B cell (primary cell): ENCODE measurements at regions not wholly inside any gene's neighbourhood (a gene's known extent, or its start where the extent isn't known, plus 50 kb on each side); places are given as distances from the start of the nearest gene placed in this dataset.
A peak's percentile ranks its signal among the peaks of the same experiment; 100 is the strongest.

ENCODE experiments used
- ATAC-seq: fragments of 200-7000 bp; cut with Tn5 transposase; one replicate; pipeline ENCODE4 v1.10.0; 2021; ENCODE audit warnings: low read depth, mild to moderate bottlenecking, moderate number of reproducible peaks, moderate library complexity
- CTCF ChIA-PET: fragments of 350-600 bp; sonication (Branson Sonifier 250); formaldehyde crosslinking; loops from one replicate; lab custom pipeline; 2021; ENCODE audit warnings: antibody characterized with exemption, inconsistent platforms; lab: Charles Lee
- POLR2A ChIA-PET: fragments of 350-600 bp; sonication (Branson Sonifier 250); formaldehyde crosslinking; loops from one replicate; lab custom pipeline; 2021; ENCODE audit warnings: antibody characterized with exemption; lab: Charles Lee
- DNase-seq: peaks from one replicate; pipeline ENCODE4 v3.0.0; 2013
- H2AFZ ChIP-seq: 2 replicates; pipeline ENCODE4 v1.6.1; 2012; ENCODE audit warnings: mild to moderate bottlenecking, low read depth, low read length; ENCODE audit not compliant: insufficient read depth, poor library complexity, severe bottlenecking
- H3K27ac ChIP-seq, 2 donors: 1 replicate in 1 of 2; 2 replicates in 1 of 2; pipeline ENCODE4 v1.5.1; 2012 to 2013; ENCODE audit warnings: low read length in 2 of 2, mild to moderate bottlenecking in 2 of 2, moderate library complexity in 1 of 2
- H3K27me3 ChIP-seq, 4 experiments: fragments of 200-600 bp in 1 of 4; sonication (generic) in 1 of 4; replicated peaks in 1 of 4; 1 replicate in 2 of 4; 2 replicates in 2 of 4; pipeline versions ENCODE4 v1.6.1 to v1.7.0; 2013 to 2016; ENCODE audit warnings: low read length in 3 of 4, mild to moderate bottlenecking in 2 of 4, mixed read lengths in 1 of 4, moderate library complexity in 1 of 4; ENCODE audit not compliant: insufficient read depth in 4 of 4, control insufficient read depth in 3 of 4; ENCODE audit errors: control extremely low read depth in 1 of 4
- H3K36me3 ChIP-seq, 2 experiments: replicated peaks in 1 of 2; 1 replicate in 1 of 2; 2 replicates in 1 of 2; pipeline versions ENCODE4 v1.6.1 to v1.7.1; 2013; ENCODE audit warnings: low read length in 1 of 2; ENCODE audit not compliant: insufficient read depth in 2 of 2, control insufficient read depth in 1 of 2; ENCODE audit errors: control extremely low read depth in 1 of 2, extremely low read depth in 1 of 2
- H3K4me1 ChIP-seq, 2 donors: fragments of 200-600 bp in 1 of 2; sonication (generic) in 1 of 2; 1 replicate in 1 of 2; 2 replicates in 1 of 2; pipeline versions ENCODE4 v1.5.1 to v1.6.1; 2013 to 2017; ENCODE audit warnings: low read length in 2 of 2; ENCODE audit not compliant: control insufficient read depth in 2 of 2, insufficient read depth in 2 of 2
- H3K4me2 ChIP-seq: replicated peaks from 2 replicates; pipeline ENCODE3; 2012; ENCODE audit warnings: mild to moderate bottlenecking, low read depth, low read length; ENCODE audit not compliant: poor library complexity, severe bottlenecking
- H3K4me3 ChIP-seq, 5 experiments: fragments of 200-600 bp in 1 of 5; sonication (generic) in 1 of 5; 1 replicate in 3 of 5; 2 replicates in 2 of 5; pipeline versions ENCODE4 v1.5.1 to v1.7.0; 2011 to 2016; ENCODE audit warnings: low read length in 4 of 5, mild to moderate bottlenecking in 4 of 5, low read depth in 2 of 5, control low read depth in 1 of 5, moderate library complexity in 1 of 5; ENCODE audit not compliant: insufficient read depth in 1 of 5; ENCODE audit errors: control extremely low read depth in 1 of 5, extremely low read depth in 1 of 5
- H3K79me2 ChIP-seq: fragments of 200-600 bp; sonication (generic); one replicate; pipeline ENCODE4 v1.6.0; 2016; ENCODE audit warnings: low read length; ENCODE audit not compliant: control insufficient read depth, insufficient read depth
- H3K9ac ChIP-seq: fragments of 200-600 bp; sonication (generic); 2 replicates; pipeline ENCODE4 v1.6.1; 2017; ENCODE audit warnings: mild to moderate bottlenecking, low read length, moderate library complexity
- H3K9me3 ChIP-seq, 3 donors: one replicate each; pipeline versions ENCODE4 v1.6.1 to v1.7.1; 2013; ENCODE audit warnings: low read length in 2 of 3; ENCODE audit not compliant: control insufficient read depth in 2 of 3, insufficient read depth in 1 of 3; ENCODE audit errors: control extremely low read depth in 1 of 3
- H4K20me1 ChIP-seq: 2 replicates; pipeline ENCODE4 v1.6.0; 2012; ENCODE audit warnings: mild to moderate bottlenecking, low read length; ENCODE audit not compliant: insufficient read depth, control insufficient read depth, poor library complexity, severe bottlenecking
- H3K27ac Mint-ChIP-seq: one replicate; pipeline ENCODE4 v1.8.0; 2021; ENCODE audit warnings: mixed read lengths
- H3K27me3 Mint-ChIP-seq: one replicate; pipeline ENCODE4 v1.8.0; 2021; ENCODE audit warnings: mixed read lengths
- H3K4me1 Mint-ChIP-seq: one replicate; pipeline ENCODE4 v1.8.0; 2021; ENCODE audit warnings: mixed read lengths
- H3K4me3 Mint-ChIP-seq: one replicate; pipeline ENCODE4 v1.8.0; 2021; ENCODE audit warnings: mixed read lengths
- H3K9me3 Mint-ChIP-seq: one replicate; pipeline ENCODE4 v1.8.0; 2022; ENCODE audit warnings: mixed read lengths; ENCODE audit not compliant: insufficient read depth
- CTCF ChIP-seq: fragments of 200-600 bp; IDR thresholded peaks from one replicate; pipeline ENCODE4 v1.8.0; 2022; ENCODE audit warnings: antibody characterized with exemption, mild to moderate bottlenecking
- EZH2 ChIP-seq: IDR thresholded peaks from 2 replicates; pipeline ENCODE4 v1.6.1; 2012; ENCODE audit warnings: borderline replicate concordance, low read depth, mild to moderate bottlenecking, moderate library complexity, low read length; ENCODE audit not compliant: insufficient read depth, poor library complexity, severe bottlenecking
- WGBS: methylation state at CpG from one replicate; pipeline ENCODE4 v1.1.5; 2013; ENCODE audit warnings: missing lambda C conversion rate; ENCODE audit not compliant: insufficient coverage; 5-methylcytosine and 5-hydroxymethylcytosine counted together
- intact Hi-C: fragments of 100-400 bp; cut with micrococcal nuclease; formaldehyde crosslinking; loops from one replicate; pipeline ENCODE4 v1.10.0; 2022

- CTCF ChIA-PET = interaction anchor here (1.9 to 3.2 kb wide), 2 partner anchors 12 to 24 kb away, joined by 8 to 24 read pairs; no protein-coding TSS in a partner anchor
- Histone ChIP-seq H3K79me2 (no peaks in the 10 kb centered on the region), H4K20me1 (no peaks in the 10 kb centered on the region), H3K36me3 (no peaks in the 10 kb centered on the region), H3K4me1 (peaks cover 4 to 20% of the 10 kb centered on the region in 2 donors), H3K4me3 (no peak overlapping the region), H2AFZ (peak overlapping the region; percentile 64), H3K9ac (no peak overlapping the region), H3K27ac (no peak overlapping the region), H3K9me3 (no peaks in the 10 kb centered on the region), H3K27me3 (no peaks in the 10 kb centered on the region), H3K4me2 (no peak overlapping the region)
- WGBS = 17% methylated on average over 2 of the region's 5 CpGs
- POLR2A ChIA-PET = interaction anchor here (1.3 kb wide), 1 partner anchor 416 kb away, joined by 5 read pairs; the partner anchor contains the start of genes BRIX1 and RAD1
- H3K4me3 Mint-ChIP-seq = peak overlapping the region; percentile 42
- intact Hi-C loops = no loop called here
- ATAC-seq = peak; percentile 72
- DNase-seq = peak; percentile 38
- H3K9me3 Mint-ChIP-seq = no peaks in the 10 kb centered on the region
- H3K4me1 Mint-ChIP-seq = peaks cover 21% of the 10 kb centered on the region
- peak overlapping the region; percentile 77 for H3K27ac Mint-ChIP-seq
- TF ChIP-seq EZH2 (no peak), CTCF (no peak)
- no peaks in the 10 kb centered on the region for H3K27me3 Mint-ChIP-seq
These were observed 157.0 kb upstream of the RAI14 start for GRCh38 chr5:34499001-34499734.

- Mint-ChIP-seq H3K4me1 (peaks cover 21% of the 10 kb centered on the region), H3K27me3 (peaks cover 1% of the 10 kb centered on the region), H3K27ac (no peak overlapping the region), H3K9me3 (no peaks in the 10 kb centered on the region), H3K4me3 (peak overlapping the region; percentile 30)
- H3K36me3 ChIP-seq = no peaks in the 10 kb centered on the region
- H3K4me2 ChIP-seq = no peak overlapping the region
- no peaks in the 10 kb centered on the region for H3K27me3 ChIP-seq
- no peaks in the 10 kb centered on the region for H3K9me3 ChIP-seq
- TF ChIP-seq CTCF = no peak
- no peak for TF ChIP-seq EZH2
- no peaks in the 10 kb centered on the region for H3K79me2 ChIP-seq
- H2AFZ ChIP-seq = peak overlapping the region; percentile 36
- no peak for DNase-seq
- no peak overlapping the region for H3K4me3 ChIP-seq
- no peaks in the 10 kb centered on the region for H4K20me1 ChIP-seq
- no peak overlapping the region for H3K27ac ChIP-seq
- no peak for ATAC-seq
- ChIA-PET CTCF (interaction anchor here (1.5 to 3.2 kb wide), 3 partner anchors 10 to 19 kb away, joined by 3 to 24 read pairs (median 5); no protein-coding TSS in a partner anchor), POLR2A (no interaction called here)
- intact Hi-C loops = no loop called here
- 73% methylated on average over 9 of the region's 9 CpGs for WGBS
- H3K4me1 ChIP-seq = peaks cover 4 to 20% of the 10 kb centered on the region in 2 donors
- no peak overlapping the region for H3K9ac ChIP-seq
These were observed 155.8 kb upstream of the RAI14 start for GRCh38 chr5:34500236-34500847.
